MCF 10A (cell line): ENCODE measurements at regions not wholly inside any gene's neighbourhood (a gene's known extent, or its start where the extent isn't known, plus 50 kb on each side); places are given as distances from the start of the nearest gene placed in this dataset.

Experiments
- BruUV-seq: library from RNA; stranded (reverse); fragments of 400-500 nt; replicated peaks from 2 replicates; lab custom pipeline; 2021; lab: Mats Ljungman, UMichigan
- CTCF ChIA-PET: fragments of 300-600 bp; sonication (Branson Sonifier 250); formaldehyde crosslinking; extraction: SDS; loops from one replicate; lab custom pipeline; 2021; ENCODE audit warnings: antibody characterized with exemption, inconsistent platforms; lab: Yijun Ruan, JAX
- POLR2A ChIA-PET: fragments of 300-600, 350-650 bp; sonication (Branson Sonifier 250); formaldehyde crosslinking; extraction: SDS; loops from one replicate; lab custom pipeline; 2020; ENCODE audit warnings: antibody characterized with exemption, inconsistent platforms; lab: Yijun Ruan, JAX
- DNase-seq: peaks from one replicate; pipeline ENCODE4 v3.0.0-alpha.2; 2018; ENCODE audit not compliant: unreplicated experiment
- H3K27ac Mint-ChIP-seq: one replicate; pipeline ENCODE4 v1.8.0; 2022; ENCODE audit warnings: mild to moderate bottlenecking, low read depth, mixed read lengths; ENCODE audit not compliant: unreplicated experiment
- H3K27me3 Mint-ChIP-seq: one replicate; pipeline ENCODE4 v1.8.0; 2022; ENCODE audit warnings: mixed read lengths; ENCODE audit not compliant: insufficient read depth, unreplicated experiment
- H3K36me3 Mint-ChIP-seq: one replicate; pipeline ENCODE4 v1.8.0; 2022; ENCODE audit warnings: mild to moderate bottlenecking, moderate library complexity, mixed read lengths; ENCODE audit not compliant: insufficient read depth, unreplicated experiment
- H3K4me1 Mint-ChIP-seq: one replicate; pipeline ENCODE4 v1.8.0; 2022; ENCODE audit warnings: mixed read lengths; ENCODE audit not compliant: insufficient read depth, unreplicated experiment
- H3K4me3 Mint-ChIP-seq: one replicate; pipeline ENCODE4 v1.8.0; 2022; ENCODE audit warnings: mild to moderate bottlenecking, moderate library complexity, mixed read lengths; ENCODE audit not compliant: unreplicated experiment
- H3K9me3 Mint-ChIP-seq: one replicate; pipeline ENCODE4 v1.8.0; 2022; ENCODE audit warnings: mixed read lengths; ENCODE audit not compliant: unreplicated experiment
- intact Hi-C: fragments of 100-400 bp; cut with micrococcal nuclease; formaldehyde crosslinking; loops from 2 replicates; pipeline ENCODE4 v1.14.1; 2022
- TF ChIP-seq, protein P1 (sequence below): fragments of 200-600 bp; IDR thresholded peaks from one replicate; pipeline ENCODE4 v1.8.0; 2022; ENCODE audit warnings: antibody characterized with exemption, mild to moderate bottlenecking; ENCODE audit not compliant: unreplicated experiment

DNA sequence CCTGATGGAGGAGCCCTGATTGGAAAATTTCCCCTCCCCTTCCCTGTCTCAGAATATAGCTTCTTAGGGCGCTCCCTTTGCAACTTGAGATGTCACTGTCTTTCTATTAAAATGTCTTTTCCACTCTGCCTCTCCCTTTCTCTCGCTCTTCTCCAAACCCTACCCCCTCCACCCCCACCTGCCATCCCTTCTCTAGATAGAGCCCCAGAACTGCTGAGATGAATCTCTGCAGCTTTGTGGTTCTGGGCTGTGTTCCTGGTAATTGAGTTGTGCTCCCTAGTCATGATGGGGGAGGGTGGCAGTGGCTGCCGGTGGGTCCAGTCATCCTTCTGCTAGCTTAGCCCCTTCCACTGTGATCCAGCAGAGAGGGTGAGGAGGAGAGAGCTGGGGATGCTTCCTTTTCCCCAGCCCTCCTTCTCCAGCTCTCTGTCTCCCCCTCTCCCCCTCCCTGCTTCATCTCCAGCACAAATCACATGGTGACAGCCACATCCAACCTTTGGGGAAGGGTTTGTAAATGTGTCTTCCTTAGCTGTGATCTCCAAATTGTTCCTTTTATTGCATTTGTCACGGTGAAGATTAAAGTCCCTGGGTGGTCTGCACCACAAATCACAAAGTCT, 50.8 kb upstream of the BTRC start:
- intact Hi-C loops = no loop called here
- TF ChIP-seq, protein P1, sequence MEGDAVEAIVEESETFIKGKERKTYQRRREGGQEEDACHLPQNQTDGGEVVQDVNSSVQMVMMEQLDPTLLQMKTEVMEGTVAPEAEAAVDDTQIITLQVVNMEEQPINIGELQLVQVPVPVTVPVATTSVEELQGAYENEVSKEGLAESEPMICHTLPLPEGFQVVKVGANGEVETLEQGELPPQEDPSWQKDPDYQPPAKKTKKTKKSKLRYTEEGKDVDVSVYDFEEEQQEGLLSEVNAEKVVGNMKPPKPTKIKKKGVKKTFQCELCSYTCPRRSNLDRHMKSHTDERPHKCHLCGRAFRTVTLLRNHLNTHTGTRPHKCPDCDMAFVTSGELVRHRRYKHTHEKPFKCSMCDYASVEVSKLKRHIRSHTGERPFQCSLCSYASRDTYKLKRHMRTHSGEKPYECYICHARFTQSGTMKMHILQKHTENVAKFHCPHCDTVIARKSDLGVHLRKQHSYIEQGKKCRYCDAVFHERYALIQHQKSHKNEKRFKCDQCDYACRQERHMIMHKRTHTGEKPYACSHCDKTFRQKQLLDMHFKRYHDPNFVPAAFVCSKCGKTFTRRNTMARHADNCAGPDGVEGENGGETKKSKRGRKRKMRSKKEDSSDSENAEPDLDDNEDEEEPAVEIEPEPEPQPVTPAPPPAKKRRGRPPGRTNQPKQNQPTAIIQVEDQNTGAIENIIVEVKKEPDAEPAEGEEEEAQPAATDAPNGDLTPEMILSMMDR = no peak
- Mint-ChIP-seq H3K9me3 (no peaks in the 10 kb centered on the region), H3K36me3 (no peaks in the 10 kb centered on the region), H3K4me1 (peaks cover 22% of the 10 kb centered on the region), H3K4me3 (no peak overlapping the region), H3K27ac (no peak overlapping the region), H3K27me3 (peaks cover 28% of the 10 kb centered on the region)
- BruUV-seq = no TSS peak
- DNase-seq = no peak
- ChIA-PET POLR2A (interaction anchor here (0.9 to 1.1 kb wide), 2 partner anchors 17 to 69 kb away, joined by 3 read pairs; no protein-coding TSS in a partner anchor), CTCF (interaction anchor here (0.6 to 4.5 kb wide), 9 partner anchors 9 to 164 kb away, joined by 3 to 28 read pairs (median 6); no protein-coding TSS in a partner anchor)
